Rectal smooth muscle tissue (tissue), 1 donor: ENCODE measurements at regions not wholly inside any gene's neighbourhood (a gene's known extent, or its start where the extent isn't known, plus 50 kb on each side); places are given as distances from the start of the nearest gene placed in this dataset.

Experiments used
- H3K27ac ChIP-seq: one replicate; pipeline ENCODE4 v1.7.0; 2013; ENCODE audit warnings: low read depth, low read length, inconsistent platforms
- H3K27me3 ChIP-seq: one replicate; pipeline ENCODE4 v1.7.0; 2013; ENCODE audit warnings: low read length; ENCODE audit not compliant: control insufficient read depth, insufficient read depth
- H3K36me3 ChIP-seq: one replicate; pipeline ENCODE4 v1.7.0; 2013; ENCODE audit warnings: low read length; ENCODE audit not compliant: control insufficient read depth, insufficient read depth
- H3K4me1 ChIP-seq: one replicate; pipeline ENCODE4 v1.7.0; 2013; ENCODE audit warnings: low read length; ENCODE audit not compliant: control insufficient read depth, insufficient read depth
- H3K4me3 ChIP-seq: one replicate; pipeline ENCODE4 v1.7.0; 2013; ENCODE audit warnings: low read length
- H3K9ac ChIP-seq: one replicate; pipeline ENCODE4 v1.7.0; 2013; ENCODE audit warnings: low read length

DNA sequence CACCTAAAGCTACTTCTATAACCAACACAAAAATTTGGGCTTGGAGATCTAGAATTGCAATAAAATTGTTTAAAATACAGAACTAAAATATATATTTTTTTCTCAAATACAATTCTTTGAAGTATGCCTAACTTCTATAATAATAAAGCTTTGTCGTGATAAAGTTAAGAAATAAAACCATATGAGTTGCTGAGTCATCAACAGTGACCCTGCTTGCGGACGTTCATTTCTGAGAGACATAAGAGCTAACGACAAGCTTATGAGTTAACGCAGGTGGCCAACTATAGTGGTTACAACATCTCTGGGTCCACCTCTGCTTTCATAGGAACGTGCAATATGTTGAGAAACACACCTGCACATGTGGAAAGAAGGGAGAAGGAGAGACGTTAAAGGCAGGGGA lies 407.1 kb upstream of the SLC14A2 start:
- no peak overlapping the region for H3K27ac ChIP-seq
- no peaks in the 10 kb centered on the region for H3K36me3 ChIP-seq
- H3K27me3 ChIP-seq: no peaks in the 10 kb centered on the region
- H3K9ac ChIP-seq: no peak overlapping the region
- H3K4me1 ChIP-seq: no peaks in the 10 kb centered on the region
- no peak overlapping the region for H3K4me3 ChIP-seq

DNA sequence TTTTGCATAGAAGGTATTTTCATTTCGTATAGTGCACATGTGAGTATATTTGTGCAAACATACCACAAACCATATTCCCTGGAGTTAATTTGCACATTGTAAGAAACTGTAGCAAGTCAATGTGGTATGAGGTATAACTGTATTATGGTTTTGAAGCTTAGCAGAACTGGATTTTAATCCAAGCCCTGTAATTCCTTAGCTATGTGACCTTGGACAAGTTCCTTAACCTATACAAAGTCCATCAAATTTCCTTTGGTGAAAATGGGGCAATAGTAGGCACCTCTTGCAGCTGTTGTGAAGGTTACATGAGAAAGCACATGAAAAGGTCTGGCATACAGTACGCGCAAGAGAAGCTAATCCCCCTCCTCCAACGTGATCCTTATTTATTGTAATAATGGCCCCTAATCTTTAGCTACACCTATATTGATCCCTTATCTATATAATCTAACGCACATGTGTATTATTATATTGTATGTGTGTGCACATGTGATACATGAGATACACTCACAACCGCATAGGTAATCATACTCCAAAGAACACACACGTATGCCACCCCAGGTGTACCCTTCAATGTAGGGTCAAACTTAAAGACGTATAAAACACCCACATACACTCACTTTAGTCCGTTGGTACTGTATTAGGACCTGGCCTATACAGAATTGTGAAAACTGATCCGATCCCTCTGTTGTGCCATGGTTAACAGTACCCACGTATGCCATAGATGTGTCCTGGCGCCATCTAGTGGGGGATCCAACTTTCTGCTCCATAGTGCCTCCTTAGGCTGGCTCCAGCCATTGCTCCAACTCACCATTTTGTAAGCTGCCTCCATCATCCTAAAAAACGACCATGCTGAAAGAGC lies 402.9 kb upstream of the SLC14A2 start:
- H3K27ac ChIP-seq: no peak overlapping the region
- no peak overlapping the region for H3K4me3 ChIP-seq
- no peak overlapping the region for H3K9ac ChIP-seq
- H3K27me3 ChIP-seq: no peaks in the 10 kb centered on the region
- H3K4me1 ChIP-seq: no peaks in the 10 kb centered on the region
- H3K36me3 ChIP-seq: no peaks in the 10 kb centered on the region

DNA sequence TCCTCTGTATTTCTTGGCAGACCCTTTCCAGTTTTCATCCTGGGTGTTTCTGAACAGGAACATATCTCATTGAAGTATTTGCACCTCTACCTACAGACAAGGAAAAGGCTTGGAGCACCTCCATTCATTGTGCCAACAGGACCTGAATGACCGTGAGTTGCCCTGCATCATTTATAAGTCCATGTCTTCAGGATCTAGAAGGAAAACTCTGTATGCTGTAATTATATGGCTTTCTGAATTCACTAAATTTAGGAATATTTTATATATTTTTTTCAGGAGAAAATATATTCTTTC lies 402.3 kb upstream of the SLC14A2 start:
- H3K27me3 ChIP-seq: no peaks in the 10 kb centered on the region
- no peak overlapping the region for H3K4me3 ChIP-seq
- no peak overlapping the region for H3K9ac ChIP-seq
- no peaks in the 10 kb centered on the region for H3K4me1 ChIP-seq
- no peaks in the 10 kb centered on the region for H3K36me3 ChIP-seq
- H3K27ac ChIP-seq: no peak overlapping the region

DNA sequence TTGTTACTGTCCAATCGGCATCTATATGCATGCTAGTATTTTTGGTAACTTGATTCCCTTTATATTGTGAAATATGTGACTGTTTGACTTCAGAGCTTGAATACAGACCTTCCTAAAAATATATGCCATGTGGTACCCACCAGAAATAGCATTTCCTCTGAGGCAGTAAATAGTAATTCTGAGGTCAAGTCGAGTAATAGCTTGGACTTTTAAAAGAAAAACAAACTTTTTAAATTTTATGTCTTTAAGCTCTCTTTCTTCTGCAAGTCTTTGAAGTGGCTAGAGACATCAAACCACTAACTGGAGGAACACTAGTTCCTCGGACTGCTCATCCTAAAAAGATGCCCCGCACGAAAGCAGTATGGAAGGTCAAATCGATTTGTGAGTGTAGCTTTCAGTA lies 396.8 kb upstream of the SLC14A2 start:
- Histone ChIP-seq H3K27ac (no peak overlapping the region), H3K4me3 (no peak overlapping the region), H3K36me3 (no peaks in the 10 kb centered on the region), H3K27me3 (no peaks in the 10 kb centered on the region), H3K4me1 (no peaks in the 10 kb centered on the region), H3K9ac (no peak overlapping the region)

DNA sequence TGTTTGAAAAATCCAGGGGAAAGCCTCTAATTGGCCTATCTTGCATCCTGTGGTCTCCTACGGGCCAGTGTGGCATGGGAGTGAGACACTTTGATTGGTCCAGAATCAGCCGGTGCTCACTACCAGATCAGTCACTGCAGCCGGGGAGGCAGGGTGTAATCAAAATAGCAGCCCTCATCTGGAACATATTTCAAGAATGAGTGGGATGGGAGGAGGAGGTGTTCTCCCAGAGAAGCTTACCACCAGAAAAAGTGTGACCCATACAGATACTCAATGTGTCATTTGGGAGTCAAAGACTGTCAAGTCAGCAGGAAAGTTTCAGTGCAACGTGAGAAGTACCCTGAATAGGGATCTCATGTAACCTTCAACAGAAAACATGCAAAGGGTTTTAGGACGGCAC lies 393.9 kb upstream of the SLC14A2 start:
- H3K27ac ChIP-seq: no peak overlapping the region
- H3K4me3 ChIP-seq: no peak overlapping the region

DNA sequence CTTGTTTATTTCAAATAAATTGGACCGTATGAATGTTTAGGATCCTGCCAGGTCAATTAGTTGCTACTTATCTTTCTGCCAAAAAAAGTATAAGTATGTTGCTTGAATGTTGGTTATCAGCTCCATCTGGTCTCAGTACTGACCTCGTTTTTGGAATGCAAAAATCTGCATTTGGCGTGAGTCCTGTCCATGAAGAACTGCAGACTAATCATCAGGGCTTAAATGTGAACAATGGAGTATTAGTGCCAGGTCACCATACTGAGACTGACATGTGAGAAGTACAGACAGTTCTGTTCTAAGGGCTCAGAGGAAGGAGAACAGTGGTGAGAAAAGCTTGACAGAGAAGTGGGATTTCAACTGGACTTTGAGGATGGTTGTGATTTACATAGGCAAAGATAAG lies 393.1 kb upstream of the SLC14A2 start:
- Histone ChIP-seq H3K27me3 (no peaks in the 10 kb centered on the region), H3K9ac (no peak overlapping the region), H3K27ac (no peak overlapping the region), H3K4me3 (no peak overlapping the region), H3K36me3 (no peaks in the 10 kb centered on the region), H3K4me1 (no peaks in the 10 kb centered on the region)

More for the DNA sequence above, 393.9 kb upstream of the SLC14A2 start:
- no peak overlapping the region for H3K9ac ChIP-seq
- no peaks in the 10 kb centered on the region for H3K4me1 ChIP-seq
- H3K27me3 ChIP-seq: no peaks in the 10 kb centered on the region
- H3K36me3 ChIP-seq: no peaks in the 10 kb centered on the region

DNA sequence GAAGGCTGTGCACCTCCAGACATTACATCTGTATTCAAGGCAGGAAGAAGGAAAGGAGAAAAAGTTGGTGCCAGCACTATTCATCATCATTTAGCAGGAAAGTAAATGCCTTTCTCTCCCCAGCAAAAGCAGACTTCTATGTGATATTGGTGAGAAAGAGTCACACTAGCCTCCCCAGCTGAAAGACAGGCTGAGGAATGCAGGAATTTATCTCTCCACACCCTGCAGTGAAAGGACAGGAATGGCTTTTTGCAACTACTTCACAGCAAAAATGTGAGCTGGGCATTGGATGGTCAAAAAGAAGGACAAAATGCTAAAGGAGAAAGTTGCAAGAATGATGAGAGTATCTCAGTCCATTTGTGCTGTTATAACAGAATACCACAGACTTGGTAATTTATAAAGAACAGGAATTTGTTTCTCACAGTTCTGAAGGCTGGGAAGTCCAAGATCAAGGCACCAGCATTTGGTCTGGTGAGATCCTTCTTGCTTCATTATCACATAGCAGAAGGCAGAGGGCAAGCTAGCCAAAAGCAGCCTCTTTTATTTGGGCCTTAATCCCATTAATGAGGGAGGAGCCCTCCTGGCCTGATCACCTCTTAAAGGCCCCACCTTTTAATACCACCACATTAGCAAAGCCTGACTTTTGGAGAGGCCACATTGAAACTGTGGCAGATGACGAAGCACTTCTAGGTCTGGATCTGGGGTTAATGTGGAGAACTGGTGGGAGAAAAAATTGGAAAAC lies 388.1 kb upstream of the SLC14A2 start:
- Histone ChIP-seq H3K9ac (no peak overlapping the region), H3K4me3 (no peak overlapping the region), H3K36me3 (no peaks in the 10 kb centered on the region), H3K27me3 (no peaks in the 10 kb centered on the region), H3K4me1 (no peaks in the 10 kb centered on the region), H3K27ac (no peak overlapping the region)

DNA sequence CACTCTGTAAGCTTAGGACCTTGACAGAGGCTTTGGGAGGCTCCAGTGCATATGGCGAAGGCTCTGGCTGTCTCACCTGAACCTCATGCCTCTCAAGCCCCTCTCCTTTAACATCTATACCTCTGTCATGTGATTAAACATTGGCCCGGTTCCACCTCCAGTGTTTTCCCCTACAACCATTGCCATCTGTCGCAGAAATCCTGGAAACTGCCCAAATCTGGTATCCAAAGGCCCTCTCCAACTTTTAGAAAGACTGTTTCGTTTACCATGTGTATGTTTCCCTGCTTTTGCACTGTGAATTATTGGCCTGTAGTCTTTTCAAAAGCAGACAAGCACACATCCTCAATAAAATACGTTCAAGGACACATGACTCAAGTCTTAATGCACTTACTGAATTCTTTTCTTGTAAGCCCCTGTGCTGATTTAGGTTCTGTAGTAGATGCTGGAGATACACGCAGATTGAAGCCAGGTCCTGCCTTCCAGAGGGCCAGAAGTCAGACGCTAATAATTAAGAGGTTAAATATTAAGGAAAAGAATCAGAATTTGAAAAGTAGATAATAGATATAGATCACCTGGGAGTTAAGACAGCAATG lies 386.4 kb upstream of the SLC14A2 start:
- Histone ChIP-seq H3K9ac (no peak overlapping the region), H3K27ac (no peak overlapping the region), H3K36me3 (no peaks in the 10 kb centered on the region), H3K4me3 (no peak overlapping the region), H3K27me3 (no peaks in the 10 kb centered on the region), H3K4me1 (no peaks in the 10 kb centered on the region)

DNA sequence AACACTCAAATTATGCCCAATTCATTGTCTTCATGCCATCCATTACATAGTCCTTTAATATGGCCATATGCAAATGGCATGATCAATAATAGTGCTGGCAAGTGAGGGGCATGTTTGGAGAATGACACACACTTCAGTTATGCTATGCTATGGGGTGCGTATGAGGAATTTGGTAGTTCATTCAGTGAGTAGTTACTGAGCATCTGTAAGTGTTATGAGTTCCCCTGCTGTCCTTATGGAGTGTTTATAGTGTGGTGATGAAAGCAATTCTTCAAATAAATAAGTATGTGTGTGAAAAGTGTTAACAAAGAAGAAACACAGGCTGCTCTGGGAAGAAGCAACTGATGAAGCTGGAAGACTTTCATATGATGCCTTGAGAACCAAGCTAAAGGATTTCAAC lies 383.7 kb upstream of the SLC14A2 start:
- no peaks in the 10 kb centered on the region for H3K36me3 ChIP-seq
- H3K9ac ChIP-seq: no peak overlapping the region
- no peaks in the 10 kb centered on the region for H3K27me3 ChIP-seq
- H3K4me3 ChIP-seq: no peak overlapping the region
- H3K27ac ChIP-seq: no peak overlapping the region
- no peaks in the 10 kb centered on the region for H3K4me1 ChIP-seq

DNA sequence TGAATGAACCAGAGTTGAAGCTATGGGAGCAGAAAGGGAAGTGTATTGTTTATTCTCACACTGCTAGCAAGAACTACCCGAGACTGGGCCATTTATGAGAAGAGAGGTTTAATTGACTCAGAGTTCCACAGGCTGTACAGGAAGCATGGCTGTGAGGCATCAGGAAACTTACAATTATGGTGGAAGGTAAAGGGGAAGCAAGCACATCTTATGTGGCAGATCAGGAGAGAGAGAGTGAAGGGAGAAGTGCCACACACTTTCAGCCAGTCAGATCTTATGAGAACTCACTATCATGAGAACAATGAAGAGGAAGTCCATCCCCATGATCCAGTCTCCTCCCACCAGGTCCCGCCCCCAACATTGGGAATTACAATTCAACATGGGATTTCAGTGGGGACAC lies 383.2 kb upstream of the SLC14A2 start:
- Histone ChIP-seq H3K27ac (no peak overlapping the region), H3K27me3 (no peaks in the 10 kb centered on the region), H3K36me3 (no peaks in the 10 kb centered on the region), H3K4me1 (no peaks in the 10 kb centered on the region), H3K4me3 (no peak overlapping the region), H3K9ac (no peak overlapping the region)

DNA sequence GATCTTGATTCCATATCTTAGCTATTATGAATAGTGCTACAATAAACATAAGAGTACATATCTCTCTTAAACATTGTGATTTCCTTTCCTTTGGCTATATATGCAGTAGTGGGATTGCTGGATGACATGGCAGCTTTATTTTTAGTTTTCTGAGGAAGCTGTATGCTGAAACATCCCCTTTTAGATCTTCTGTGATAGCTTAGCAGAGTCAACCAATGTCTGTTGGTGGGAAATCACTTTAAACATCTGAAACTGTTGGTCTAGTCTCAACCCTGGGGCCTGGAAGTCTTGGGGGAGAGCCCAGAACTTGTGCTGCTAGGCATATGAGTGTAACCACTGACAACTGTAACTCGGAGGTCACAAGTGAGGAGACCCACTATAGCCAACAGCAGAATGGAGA lies 378.6 kb upstream of the SLC14A2 start:
- Histone ChIP-seq H3K27ac (no peak overlapping the region), H3K4me3 (no peak overlapping the region), H3K4me1 (no peaks in the 10 kb centered on the region), H3K27me3 (no peaks in the 10 kb centered on the region), H3K36me3 (no peaks in the 10 kb centered on the region), H3K9ac (no peak overlapping the region)

DNA sequence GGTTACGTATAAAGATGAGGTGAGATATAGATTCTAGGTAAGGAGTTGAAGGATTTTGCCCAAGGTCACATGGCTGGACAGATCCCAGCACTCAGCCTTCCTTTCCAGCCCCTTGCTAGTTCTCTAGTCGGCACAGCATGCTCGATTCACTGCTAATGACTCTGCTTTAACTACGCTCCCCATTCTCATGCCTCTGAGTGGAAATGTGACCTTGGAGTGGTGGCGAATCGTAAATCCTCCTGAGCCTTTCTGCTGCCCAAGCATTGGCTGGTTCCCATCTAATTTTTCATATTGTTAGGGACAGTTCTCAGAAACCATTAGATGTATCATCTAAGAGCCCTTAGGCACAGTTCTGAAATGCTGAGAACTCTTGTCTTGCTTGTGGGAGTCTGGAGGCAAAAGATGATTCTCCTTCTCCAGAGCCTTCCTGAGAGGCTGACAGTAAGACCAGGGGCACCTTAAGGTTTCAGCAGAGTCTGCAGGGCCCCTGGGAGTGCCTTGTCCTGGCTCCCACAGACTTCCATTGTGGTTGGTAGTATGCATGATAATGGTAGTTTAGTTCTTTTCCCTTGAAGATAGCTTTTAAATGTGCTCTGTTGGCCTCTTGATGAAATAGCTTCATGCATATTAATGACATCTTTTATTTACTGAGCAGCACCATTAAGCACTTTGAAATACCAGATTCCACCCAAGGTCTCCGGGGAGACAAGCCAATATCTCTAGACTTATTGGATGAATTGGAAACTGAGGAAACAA lies 377.8 kb upstream of the SLC14A2 start:
- H3K27me3 ChIP-seq: no peaks in the 10 kb centered on the region
- H3K9ac ChIP-seq: no peak overlapping the region
- no peaks in the 10 kb centered on the region for H3K36me3 ChIP-seq
- no peaks in the 10 kb centered on the region for H3K4me1 ChIP-seq
- H3K4me3 ChIP-seq: no peak overlapping the region
- no peak overlapping the region for H3K27ac ChIP-seq
